ENCODE measurements at regions not wholly inside any gene's neighbourhood (a gene's known extent, or its start where the extent isn't known, plus 50 kb on each side); places are given as distances from the start of the nearest gene placed in this dataset.

- Histone ChIP-seq H2AFZ (ENCODE audit: low read length) (no peak overlapping the region), H3K36me3 (ENCODE audit: insufficient read depth, low read length) (no peaks in the 10 kb centered on the region), H3K9me3 (ENCODE audit: low read length) (no peaks in the 10 kb centered on the region), H3F3A (ENCODE audit: insufficient read depth, low read length) (no peaks in the 10 kb centered on the region), H3K4me3 (ENCODE audit: low read depth, low read length, poor library complexity, severe bottlenecking) (no peak overlapping the region), H4K20me1 (ENCODE audit: insufficient read depth, low read length) (no peaks in the 10 kb centered on the region), H3K27ac (ENCODE audit: low read depth, low read length, poor library complexity, severe bottlenecking) (no peak overlapping the region), H3K4me1 (ENCODE audit: insufficient read depth, low read length, severe bottlenecking) (no peaks in the 10 kb centered on the region), H3K9me2 (ENCODE audit: low read depth, low read length) (no peaks in the 10 kb centered on the region), H3K9ac (ENCODE audit: low read length) (no peak overlapping the region), H3K27me3 (ENCODE audit: insufficient read depth, low read length) (no peaks in the 10 kb centered on the region), H3K4me2 (ENCODE audit: low read length) (no peak overlapping the region), H3K79me2 (ENCODE audit: insufficient read depth, low read length) (no peaks in the 10 kb centered on the region)
- TF ChIP-seq, protein P1, sequence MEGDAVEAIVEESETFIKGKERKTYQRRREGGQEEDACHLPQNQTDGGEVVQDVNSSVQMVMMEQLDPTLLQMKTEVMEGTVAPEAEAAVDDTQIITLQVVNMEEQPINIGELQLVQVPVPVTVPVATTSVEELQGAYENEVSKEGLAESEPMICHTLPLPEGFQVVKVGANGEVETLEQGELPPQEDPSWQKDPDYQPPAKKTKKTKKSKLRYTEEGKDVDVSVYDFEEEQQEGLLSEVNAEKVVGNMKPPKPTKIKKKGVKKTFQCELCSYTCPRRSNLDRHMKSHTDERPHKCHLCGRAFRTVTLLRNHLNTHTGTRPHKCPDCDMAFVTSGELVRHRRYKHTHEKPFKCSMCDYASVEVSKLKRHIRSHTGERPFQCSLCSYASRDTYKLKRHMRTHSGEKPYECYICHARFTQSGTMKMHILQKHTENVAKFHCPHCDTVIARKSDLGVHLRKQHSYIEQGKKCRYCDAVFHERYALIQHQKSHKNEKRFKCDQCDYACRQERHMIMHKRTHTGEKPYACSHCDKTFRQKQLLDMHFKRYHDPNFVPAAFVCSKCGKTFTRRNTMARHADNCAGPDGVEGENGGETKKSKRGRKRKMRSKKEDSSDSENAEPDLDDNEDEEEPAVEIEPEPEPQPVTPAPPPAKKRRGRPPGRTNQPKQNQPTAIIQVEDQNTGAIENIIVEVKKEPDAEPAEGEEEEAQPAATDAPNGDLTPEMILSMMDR (IDR thresholded peaks at IDR 0.05; ENCODE audit: low read length), result no peak
- no peak for TF ChIP-seq EZH2 (IDR thresholded peaks at IDR 0.05; ENCODE audit: borderline replicate concordance, low read length)
Measured at GRCh38 chr3:95899911-95900310, 914.5 kb upstream of the EPHA6 start.

GRCh38 chr3:95901948-95902347 lies 912.4 kb upstream of the EPHA6 start:
- Histone ChIP-seq H4K20me1 (ENCODE audit: insufficient read depth, low read length) (no peaks in the 10 kb centered on the region), H3K4me1 (ENCODE audit: insufficient read depth, low read length, severe bottlenecking) (no peaks in the 10 kb centered on the region), H3K4me2 (ENCODE audit: low read length) (no peak overlapping the region), H3K9ac (ENCODE audit: low read length) (no peak overlapping the region), H2AFZ (ENCODE audit: low read length) (no peak overlapping the region), H3K27me3 (ENCODE audit: insufficient read depth, low read length) (no peaks in the 10 kb centered on the region), H3F3A (ENCODE audit: insufficient read depth, low read length) (no peaks in the 10 kb centered on the region), H3K27ac (ENCODE audit: low read depth, low read length, poor library complexity, severe bottlenecking) (no peak overlapping the region), H3K9me3 (ENCODE audit: low read length) (no peaks in the 10 kb centered on the region), H3K36me3 (ENCODE audit: insufficient read depth, low read length) (no peaks in the 10 kb centered on the region), H3K9me2 (ENCODE audit: low read depth, low read length) (no peaks in the 10 kb centered on the region), H3K4me3 (ENCODE audit: low read depth, low read length, poor library complexity, severe bottlenecking) (no peak overlapping the region), H3K79me2 (ENCODE audit: insufficient read depth, low read length) (no peaks in the 10 kb centered on the region)
- no peak for TF ChIP-seq EZH2 (IDR thresholded peaks at IDR 0.05; ENCODE audit: borderline replicate concordance, low read length)
- TF ChIP-seq, protein P1 (IDR thresholded peaks at IDR 0.05; ENCODE audit: low read length), result no peak

GRCh38 chr3:95905182-95905581 lies 909.2 kb upstream of the EPHA6 start:
- TF ChIP-seq EZH2 (IDR thresholded peaks at IDR 0.05; ENCODE audit: borderline replicate concordance, low read length), result no peak
- TF ChIP-seq, protein P1 (IDR thresholded peaks at IDR 0.05; ENCODE audit: low read length), result no peak
- no peak overlapping the region for H2AFZ ChIP-seq (ENCODE audit: low read length)
- no peaks in the 10 kb centered on the region for H3K79me2 ChIP-seq (ENCODE audit: insufficient read depth, low read length)
- H3K9ac ChIP-seq (ENCODE audit: low read length), result no peak overlapping the region
- H3K4me2 ChIP-seq (ENCODE audit: low read length), result no peak overlapping the region
- H3K4me3 ChIP-seq (ENCODE audit: low read depth, low read length, poor library complexity, severe bottlenecking), result no peak overlapping the region
- no peak overlapping the region for H3K27ac ChIP-seq (ENCODE audit: low read depth, low read length, poor library complexity, severe bottlenecking)
- no peaks in the 10 kb centered on the region for H3K36me3 ChIP-seq (ENCODE audit: insufficient read depth, low read length)
- H3K27me3 ChIP-seq (ENCODE audit: insufficient read depth, low read length), result no peaks in the 10 kb centered on the region
- no peaks in the 10 kb centered on the region for H4K20me1 ChIP-seq (ENCODE audit: insufficient read depth, low read length)
- H3K4me1 ChIP-seq (ENCODE audit: insufficient read depth, low read length, severe bottlenecking), result no peaks in the 10 kb centered on the region
- H3F3A ChIP-seq (ENCODE audit: insufficient read depth, low read length), result no peaks in the 10 kb centered on the region
- no peaks in the 10 kb centered on the region for H3K9me2 ChIP-seq (ENCODE audit: low read depth, low read length)
- no peaks in the 10 kb centered on the region for H3K9me3 ChIP-seq (ENCODE audit: low read length)
